Breast epithelium (tissue), 3 donors: ENCODE measurements at regions not wholly inside any gene's neighbourhood (a gene's known extent, or its start where the extent isn't known, plus 50 kb on each side); places are given as distances from the start of the nearest gene placed in this dataset.

Experiments
- CTCF ChIP-seq, 3 donors: fragments of 450-650 bp; IDR thresholded peaks; one replicate each; pipeline ENCODE4 v1.5.1; 2016 to 2017; ENCODE audit warnings: antibody characterized with exemption in 3 of 3, mild to moderate bottlenecking in 3 of 3, moderate library complexity in 3 of 3
- POLR2AphosphoS5 ChIP-seq, 3 donors: sonication (generic); formaldehyde crosslinking; IDR thresholded peaks; one replicate each; pipeline ENCODE4 v1.6.1; 2017; ENCODE audit warnings: antibody characterized with exemption in 3 of 3

DNA sequence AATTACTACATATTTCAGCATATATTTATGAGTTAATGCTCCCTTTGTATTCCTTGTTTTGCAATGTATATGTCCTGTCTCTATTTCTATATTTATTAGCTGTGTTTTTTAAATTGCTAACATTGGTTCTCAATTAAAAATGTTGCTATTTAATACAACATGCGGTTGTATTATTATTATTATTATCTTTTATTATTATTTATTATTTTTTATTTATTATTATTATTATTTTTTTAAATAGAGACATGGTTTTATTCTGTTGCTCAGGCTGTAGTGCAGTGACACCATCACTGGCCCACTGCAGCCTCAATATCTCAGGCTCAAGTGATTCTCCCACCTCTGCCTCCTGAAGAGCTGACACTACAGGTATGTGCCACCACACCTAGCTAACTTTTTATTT, 1005.9 kb upstream of the ADGRL3 start:
- TF ChIP-seq POLR2AphosphoS5 (IDR thresholded peaks at IDR 0.05) (no peak), CTCF (IDR thresholded peaks at IDR 0.05) (no peak)
